IMR-90 (cell line): ENCODE measurements at regions not wholly inside any gene's neighbourhood (a gene's known extent, or its start where the extent isn't known, plus 50 kb on each side); places are given as distances from the start of the nearest gene placed in this dataset.

Experiments used
- ATAC-seq: fragments of 200-7000 bp; cut with Tn5 transposase; 2 replicates; pipeline ENCODE4 v1.9.1; 2020; ENCODE audit warnings: low read depth, mild to moderate bottlenecking, moderate library complexity
- BruUV-seq: library from RNA; stranded (reverse); fragments of 400-500 nt; replicated peaks from 2 replicates; lab custom pipeline; 2021; lab: Mats Ljungman, UMichigan
- CTCF ChIA-PET: fragments of 300-600 bp; formaldehyde crosslinking; extraction: SDS; loops from one replicate; lab custom pipeline; 2021; ENCODE audit warnings: antibody characterized with exemption; lab: Yijun Ruan, JAX
- POLR2A ChIA-PET: fragments of 300-600 bp; sonication (Branson Sonifier 250); formaldehyde crosslinking; loops from one replicate; lab custom pipeline; 2022; ENCODE audit warnings: antibody characterized with exemption; ENCODE audit not compliant: unreplicated experiment; lab: Charles Lee
- DNase-seq: peaks from one replicate; pipeline ENCODE4 v3.0.0; 2013
- H2AFZ ChIP-seq: replicated peaks from 2 replicates; pipeline ENCODE3; 2013; ENCODE audit warnings: low read length, mild to moderate bottlenecking; ENCODE audit not compliant: poor library complexity
- H2AK5ac ChIP-seq: 2 replicates; pipeline ENCODE4 v1.6.1; 2013; ENCODE audit warnings: low read depth, low read length, inconsistent platforms
- H2AK9ac ChIP-seq: replicated peaks from 2 replicates; pipeline ENCODE3; 2013; ENCODE audit warnings: mild to moderate bottlenecking, low read depth, low read length, moderate library complexity; ENCODE audit not compliant: poor library complexity
- H2BK120ac ChIP-seq: 2 replicates; pipeline ENCODE4 v1.6.1; 2013; ENCODE audit warnings: low read depth, low read length, inconsistent platforms
- H2BK15ac ChIP-seq: 3 replicates; pipeline ENCODE4 v1.6.1; 2013; ENCODE audit warnings: low read depth, low read length, inconsistent platforms
- H2BK20ac ChIP-seq: 2 replicates; pipeline ENCODE4 v1.6.1; 2013; ENCODE audit warnings: low read depth, mild to moderate bottlenecking, inconsistent platforms, low read length, moderate library complexity
- H2BK5ac ChIP-seq: 2 replicates; pipeline ENCODE4 v1.6.1; 2013; ENCODE audit warnings: mild to moderate bottlenecking, low read depth, low read length, inconsistent platforms; ENCODE audit not compliant: poor library complexity, severe bottlenecking
- H3K14ac ChIP-seq: replicated peaks from 2 replicates; pipeline ENCODE4 v1.6.1; 2013; ENCODE audit warnings: low read depth, low read length, inconsistent platforms
- H3K18ac ChIP-seq: 2 replicates; pipeline ENCODE4 v1.6.1; 2013; ENCODE audit warnings: low read depth, low read length, control low read depth
- H3K23ac ChIP-seq: 2 replicates; pipeline ENCODE4 v1.6.1; 2013; ENCODE audit warnings: low read depth, low read length, inconsistent platforms
- H3K27ac ChIP-seq: 2 replicates; pipeline ENCODE4 v1.5.1; 2013; ENCODE audit warnings: mild to moderate bottlenecking, control low read depth, low read length; ENCODE audit not compliant: insufficient read depth
- H3K27me3 ChIP-seq: 2 replicates; pipeline ENCODE4 v1.6.1; 2013; ENCODE audit warnings: low read length; ENCODE audit not compliant: control insufficient read depth, insufficient read depth
- H3K36me3 ChIP-seq: 2 replicates; pipeline ENCODE4 v1.6.1; 2013; ENCODE audit warnings: low read length, mixed read lengths; ENCODE audit not compliant: control insufficient read depth, insufficient read depth
- H3K4ac ChIP-seq: 2 replicates; pipeline ENCODE4 v1.6.1; 2013; ENCODE audit warnings: low read depth, low read length, inconsistent platforms
- H3K4me1 ChIP-seq: 2 replicates; pipeline ENCODE4 v1.6.1; 2013; ENCODE audit warnings: low read length, mixed read lengths; ENCODE audit not compliant: control insufficient read depth, insufficient read depth
- H3K4me2 ChIP-seq: 2 replicates; pipeline ENCODE4 v1.6.1; 2013; ENCODE audit warnings: low read depth, mild to moderate bottlenecking, control low read depth, low read length, moderate library complexity
- H3K4me3 ChIP-seq: 2 replicates; pipeline ENCODE4 v1.5.1; 2013; ENCODE audit warnings: low read depth, mild to moderate bottlenecking, control low read depth, low read length, moderate library complexity; ENCODE audit not compliant: insufficient read depth
- H3K56ac ChIP-seq: 2 replicates; pipeline ENCODE4 v1.6.1; 2013; ENCODE audit warnings: low read length, inconsistent platforms; ENCODE audit not compliant: insufficient read depth; ENCODE audit errors: extremely low read depth
- H3K79me1 ChIP-seq, 2 experiments: 2 replicates each; pipeline ENCODE4 v1.6.1; 2013; ENCODE audit warnings: low read length in 2 of 2, inconsistent platforms in 1 of 2, low read depth in 1 of 2
- H3K9ac ChIP-seq: 2 replicates; pipeline ENCODE4 v1.6.1; 2013; ENCODE audit warnings: low read depth, low read length, control low read depth
- H3K9me1 ChIP-seq: 2 replicates; pipeline ENCODE4 v1.6.1; 2013; ENCODE audit warnings: low read length, inconsistent platforms; ENCODE audit not compliant: insufficient read depth
- H3K9me3 ChIP-seq: 2 replicates; pipeline ENCODE4 v1.6.1; 2013; ENCODE audit warnings: low read length; ENCODE audit not compliant: control insufficient read depth, insufficient read depth
- H4K20me1 ChIP-seq: 2 replicates; pipeline ENCODE4 v1.6.1; 2013; ENCODE audit warnings: low read length, inconsistent platforms; ENCODE audit not compliant: insufficient read depth
- H4K5ac ChIP-seq: 2 replicates; pipeline ENCODE4 v1.6.1; 2013; ENCODE audit warnings: mild to moderate bottlenecking, low read depth, low read length, control low read depth
- H4K8ac ChIP-seq, 2 experiments: 2 replicates each; pipeline ENCODE4 v1.6.1; 2013; ENCODE audit warnings: low read depth in 2 of 2, low read length in 2 of 2, control low read depth in 1 of 2, inconsistent platforms in 1 of 2
- H4K91ac ChIP-seq: 2 replicates; pipeline ENCODE4 v1.6.1; 2013; ENCODE audit warnings: low read depth, low read length, inconsistent platforms; ENCODE audit not compliant: insufficient read depth
- CHD1 ChIP-seq: IDR thresholded peaks from 2 replicates; pipeline ENCODE4 v1.6.1; 2012; ENCODE audit warnings: low read depth, low read length, improper control_type of control experiment
- RFX5 ChIP-seq: IDR thresholded peaks from 2 replicates; pipeline ENCODE4 v1.8.0; 2012; ENCODE audit warnings: low read depth, mild to moderate bottlenecking, low read length, moderate library complexity
- dilution Hi-C: fragments of 300-500 bp; cut with HindIII; formaldehyde crosslinking; loops from one replicate; pipeline ENCODE4 v1.14.3; 2018; ENCODE audit warnings: low sequenced_read_pairs; ENCODE audit not compliant: unreplicated experiment
- in situ Hi-C: fragments of 300-500 bp; cut with MboI; formaldehyde crosslinking; loops from 3 replicates; pipeline ENCODE4 v1.14.3; 2019; ENCODE audit warnings: low sequenced_read_pairs, inconsistent platforms, mixed read lengths
- intact Hi-C: fragments of 100-400 bp; cut with micrococcal nuclease; formaldehyde crosslinking; loops from 2 replicates; pipeline ENCODE4 v1.10.0; 2022

DNA sequence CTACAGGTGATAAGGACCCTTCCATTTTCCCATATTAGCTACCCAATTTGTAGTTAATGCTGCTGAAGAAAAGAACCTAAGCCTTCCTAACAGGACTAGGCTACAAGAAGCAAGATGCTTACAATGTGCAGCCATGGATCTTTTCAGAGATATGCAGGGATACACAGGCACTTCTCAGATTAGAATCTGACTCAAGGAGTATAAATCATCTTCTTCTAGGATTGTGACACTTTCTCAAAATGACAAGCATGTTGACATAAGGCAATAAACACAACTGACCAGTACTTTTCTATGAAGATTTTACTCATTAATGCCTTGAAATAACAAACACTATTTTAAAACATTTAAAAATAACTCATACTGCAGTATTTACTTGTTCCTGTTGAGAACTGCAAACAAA is 127.9 kb upstream of the ACVR2A start:
- Histone ChIP-seq H3K36me3 (no peaks in the 10 kb centered on the region), H2BK5ac (no peak overlapping the region), H3K4me1 (no peaks in the 10 kb centered on the region), H4K5ac (no peak overlapping the region), H2AK5ac (no peak overlapping the region), H3K14ac (no peak overlapping the region), H3K79me1 (no peaks in the 10 kb centered on the region), H3K4ac (no peak overlapping the region), H2BK20ac (no peak overlapping the region), H3K9me3 (peaks cover 2% of the 10 kb centered on the region; the same call in 1 of the 2 replicates), H4K8ac (no peak overlapping the region), H3K56ac (no peak overlapping the region), H3K18ac (no peak overlapping the region), H4K20me1 (no peaks in the 10 kb centered on the region), H3K23ac (no peak overlapping the region), H3K27me3 (no peaks in the 10 kb centered on the region), H3K9me1 (no peaks in the 10 kb centered on the region), H3K4me2 (no peak overlapping the region), H2BK120ac (no peak overlapping the region), H2AFZ (no peak overlapping the region), H2BK15ac (no peak overlapping the region), H3K9ac (no peak overlapping the region), H3K27ac (no peak overlapping the region), H3K4me3 (no peak overlapping the region), H4K91ac (no peak overlapping the region), H2AK9ac (no peak overlapping the region)
- TF ChIP-seq RFX5 (no peak), CHD1 (no peak)
- POLR2A ChIA-PET = no interaction called here
- BruUV-seq = no TSS peak
- ATAC-seq = no peak
- CTCF ChIA-PET = no interaction called here
- intact Hi-C loops (loop anchor here (5.0 kb wide), 1 partner anchor 45 kb away; no protein-coding TSS in a partner anchor), in situ Hi-C loops (no loop called here), dilution Hi-C loops (no loop called here)
- DNase-seq = no peak
